ENCODE measurements at regions not wholly inside any gene's neighbourhood (a gene's known extent, or its start where the extent isn't known, plus 50 kb on each side); places are given as distances from the start of the nearest gene placed in this dataset.

DNA sequence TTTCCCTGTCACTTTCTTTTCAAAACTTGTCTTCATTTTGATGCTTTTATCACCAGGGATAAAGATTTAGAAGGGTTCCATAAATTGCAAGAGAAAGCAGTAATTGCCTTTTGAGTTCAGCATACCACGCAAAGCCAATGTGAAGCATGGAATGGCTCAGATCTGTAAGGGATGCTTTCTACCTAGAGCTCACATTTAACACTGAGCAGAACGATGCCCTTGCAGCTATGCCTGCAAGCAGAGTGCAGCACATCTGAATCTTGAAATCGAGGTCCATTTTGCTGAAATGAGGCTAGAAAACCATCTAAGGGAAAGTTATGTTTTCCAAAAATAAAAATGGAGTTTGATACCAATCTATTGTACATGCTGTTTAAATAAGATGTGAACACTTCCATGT lies 171.2 kb upstream of the CELF2 start:
- no peak overlapping the region for H3K27ac ChIP-seq
- H3K36me3 ChIP-seq (replicated peaks; ENCODE audit: insufficient read depth, low read depth) = no peaks in the 10 kb centered on the region
- H4K20me1 ChIP-seq (ENCODE audit: insufficient read depth, poor library complexity, severe bottlenecking) = no peaks in the 10 kb centered on the region
- H3K79me2 ChIP-seq = no peaks in the 10 kb centered on the region
- no peak for DNase-seq (ENCODE audit: low spot score)
- H3K9me3 ChIP-seq (ENCODE audit: low read depth) = no peaks in the 10 kb centered on the region
- TF ChIP-seq, protein P1, sequence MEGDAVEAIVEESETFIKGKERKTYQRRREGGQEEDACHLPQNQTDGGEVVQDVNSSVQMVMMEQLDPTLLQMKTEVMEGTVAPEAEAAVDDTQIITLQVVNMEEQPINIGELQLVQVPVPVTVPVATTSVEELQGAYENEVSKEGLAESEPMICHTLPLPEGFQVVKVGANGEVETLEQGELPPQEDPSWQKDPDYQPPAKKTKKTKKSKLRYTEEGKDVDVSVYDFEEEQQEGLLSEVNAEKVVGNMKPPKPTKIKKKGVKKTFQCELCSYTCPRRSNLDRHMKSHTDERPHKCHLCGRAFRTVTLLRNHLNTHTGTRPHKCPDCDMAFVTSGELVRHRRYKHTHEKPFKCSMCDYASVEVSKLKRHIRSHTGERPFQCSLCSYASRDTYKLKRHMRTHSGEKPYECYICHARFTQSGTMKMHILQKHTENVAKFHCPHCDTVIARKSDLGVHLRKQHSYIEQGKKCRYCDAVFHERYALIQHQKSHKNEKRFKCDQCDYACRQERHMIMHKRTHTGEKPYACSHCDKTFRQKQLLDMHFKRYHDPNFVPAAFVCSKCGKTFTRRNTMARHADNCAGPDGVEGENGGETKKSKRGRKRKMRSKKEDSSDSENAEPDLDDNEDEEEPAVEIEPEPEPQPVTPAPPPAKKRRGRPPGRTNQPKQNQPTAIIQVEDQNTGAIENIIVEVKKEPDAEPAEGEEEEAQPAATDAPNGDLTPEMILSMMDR (IDR thresholded peaks at IDR 0.05; ENCODE audit: poor library complexity) = no peak
- TF ChIP-seq EZH2phosphoT487 (IDR thresholded peaks at IDR 0.05; ENCODE audit: low read depth, severe bottlenecking, unreplicated experiment) (no peak), EZH2 (IDR thresholded peaks at IDR 0.05; ENCODE audit: borderline replicate concordance) (no peak)
- H3K4me2 ChIP-seq = no peak overlapping the region
- H3K4me1 ChIP-seq (ENCODE audit: insufficient read depth) = no peaks in the 10 kb centered on the region
- no peak overlapping the region for H2AFZ ChIP-seq
- WGBS (ENCODE audit: low lambda C conversion rate, missing lambda C conversion rate) = 79% methylated on average over 3 of the region's 3 CpGs
- H3K4me3 ChIP-seq = no peak overlapping the region
- no peaks in the 10 kb centered on the region for H3K9me2 ChIP-seq (replicated peaks; ENCODE audit: insufficient read depth)
- no peaks in the 10 kb centered on the region for H3K27me3 ChIP-seq

DNA sequence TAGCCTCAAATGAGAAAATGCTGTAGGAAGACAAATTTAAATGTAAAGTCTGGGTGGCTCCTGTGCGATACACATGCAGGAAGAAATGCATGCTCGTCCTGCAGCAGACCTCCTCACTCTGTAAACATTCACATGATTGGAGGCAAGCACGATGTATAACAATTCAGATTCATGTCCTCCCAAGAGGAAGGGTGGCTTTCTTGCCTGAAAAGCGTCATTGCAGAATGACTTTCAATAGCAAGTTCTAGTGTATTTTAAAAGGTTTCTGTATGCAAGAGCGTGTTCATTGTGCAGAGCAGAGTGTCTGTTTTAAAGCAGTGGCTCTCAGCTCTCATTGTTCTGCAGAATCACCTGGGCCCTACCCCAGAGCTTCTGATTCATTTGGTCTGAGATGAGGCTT lies 170.3 kb upstream of the CELF2 start:
- Histone ChIP-seq H3K36me3 (replicated peaks; ENCODE audit: insufficient read depth, low read depth) (no peaks in the 10 kb centered on the region), H3K27me3 (no peaks in the 10 kb centered on the region), H3K9me3 (ENCODE audit: low read depth) (no peaks in the 10 kb centered on the region), H3K4me1 (ENCODE audit: insufficient read depth) (no peaks in the 10 kb centered on the region), H3K9me2 (replicated peaks; ENCODE audit: insufficient read depth) (no peaks in the 10 kb centered on the region), H3K27ac (no peak overlapping the region), H3K4me3 (no peak overlapping the region), H3K4me2 (no peak overlapping the region), H2AFZ (no peak overlapping the region), H3K79me2 (no peaks in the 10 kb centered on the region), H4K20me1 (ENCODE audit: insufficient read depth, poor library complexity, severe bottlenecking) (no peaks in the 10 kb centered on the region)
- no peak for DNase-seq (ENCODE audit: low spot score)
- no peak for TF ChIP-seq EZH2phosphoT487 (IDR thresholded peaks at IDR 0.05; ENCODE audit: low read depth, severe bottlenecking, unreplicated experiment)
- no peak for TF ChIP-seq EZH2 (IDR thresholded peaks at IDR 0.05; ENCODE audit: borderline replicate concordance)
- WGBS (ENCODE audit: low lambda C conversion rate, missing lambda C conversion rate) = 79% methylated on average over 5 of the region's 5 CpGs

DNA sequence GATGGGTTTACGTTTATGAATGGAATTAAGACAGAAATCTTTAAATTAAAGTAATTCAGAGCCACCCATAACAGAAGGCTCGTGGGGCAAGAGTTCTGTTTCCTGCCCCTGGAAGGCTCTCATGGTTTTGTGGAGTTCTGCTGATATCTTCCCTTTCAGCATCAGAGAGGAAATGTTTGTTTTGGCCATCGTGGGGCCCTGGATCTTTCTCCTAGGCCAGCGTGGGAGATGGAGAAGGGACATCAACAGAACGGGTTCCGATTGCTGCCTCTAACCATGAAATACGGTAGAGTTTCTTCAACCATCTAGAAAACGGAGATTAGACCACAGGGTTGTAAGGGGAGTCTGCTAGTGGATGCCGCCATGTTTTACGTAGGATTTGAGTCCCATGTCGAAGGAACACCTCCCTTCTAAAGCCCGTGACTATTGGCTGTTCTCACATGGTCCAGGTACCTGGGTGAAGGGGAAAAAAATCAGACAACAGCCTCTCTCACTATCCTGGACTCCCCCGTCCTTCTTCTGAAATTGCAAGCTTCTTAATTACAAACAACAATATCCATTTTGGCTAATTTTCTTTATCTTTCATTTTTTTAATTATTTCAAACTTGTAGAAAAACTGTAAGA lies 169.1 kb upstream of the CELF2 start:
- Histone ChIP-seq H3K27me3 (no peaks in the 10 kb centered on the region), H3K9me3 (ENCODE audit: low read depth) (no peaks in the 10 kb centered on the region), H3K4me2 (no peak overlapping the region), H3K27ac (no peak overlapping the region), H3K4me3 (no peak overlapping the region), H4K20me1 (ENCODE audit: insufficient read depth, poor library complexity, severe bottlenecking) (no peaks in the 10 kb centered on the region), H3K36me3 (replicated peaks; ENCODE audit: insufficient read depth, low read depth) (no peaks in the 10 kb centered on the region), H3K9me2 (replicated peaks; ENCODE audit: insufficient read depth) (no peaks in the 10 kb centered on the region), H3K4me1 (ENCODE audit: insufficient read depth) (no peaks in the 10 kb centered on the region), H2AFZ (no peak overlapping the region), H3K79me2 (no peaks in the 10 kb centered on the region)
- TF ChIP-seq, protein P1 (IDR thresholded peaks at IDR 0.05; ENCODE audit: poor library complexity) = no peak
- TF ChIP-seq EZH2phosphoT487 (IDR thresholded peaks at IDR 0.05; ENCODE audit: low read depth, severe bottlenecking, unreplicated experiment) = no peak
- TF ChIP-seq EZH2 (IDR thresholded peaks at IDR 0.05; ENCODE audit: borderline replicate concordance) = no peak
- no peak for DNase-seq (ENCODE audit: low spot score)
- WGBS (ENCODE audit: low lambda C conversion rate, missing lambda C conversion rate) = 95% methylated on average over 13 of the region's 13 CpGs

DNA sequence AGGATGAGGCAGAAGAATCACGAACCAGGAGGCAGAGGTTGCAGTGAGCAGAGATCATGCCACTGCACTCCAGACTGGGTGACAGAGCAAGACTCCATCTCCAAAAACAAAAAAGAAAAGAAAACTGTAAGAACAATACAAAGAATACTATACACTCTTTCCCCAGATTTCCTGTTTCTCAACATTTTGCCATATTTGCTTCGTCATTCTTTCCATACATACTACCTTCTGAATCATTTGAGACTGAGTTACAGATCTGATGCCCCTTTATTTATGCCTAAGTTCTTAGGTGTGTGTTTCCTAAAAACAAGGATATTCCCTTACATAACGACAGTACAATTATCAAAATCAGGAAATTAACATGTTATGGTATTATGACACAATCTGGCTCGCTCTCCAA lies 168.4 kb upstream of the CELF2 start:
- no peaks in the 10 kb centered on the region for H3K27me3 ChIP-seq
- H3K9me3 ChIP-seq (ENCODE audit: low read depth) = no peaks in the 10 kb centered on the region
- TF ChIP-seq EZH2 (IDR thresholded peaks at IDR 0.05; ENCODE audit: borderline replicate concordance) (no peak), EZH2phosphoT487 (IDR thresholded peaks at IDR 0.05; ENCODE audit: low read depth, severe bottlenecking, unreplicated experiment) (no peak)

More for the DNA sequence above, 168.4 kb upstream of the CELF2 start:
- Histone ChIP-seq H4K20me1 (ENCODE audit: insufficient read depth, poor library complexity, severe bottlenecking) (no peaks in the 10 kb centered on the region), H3K27ac (no peak overlapping the region), H2AFZ (no peak overlapping the region), H3K4me1 (ENCODE audit: insufficient read depth) (no peaks in the 10 kb centered on the region), H3K36me3 (replicated peaks; ENCODE audit: insufficient read depth, low read depth) (no peaks in the 10 kb centered on the region), H3K9me2 (replicated peaks; ENCODE audit: insufficient read depth) (no peaks in the 10 kb centered on the region), H3K4me2 (no peak overlapping the region), H3K4me3 (no peak overlapping the region), H3K79me2 (no peaks in the 10 kb centered on the region)
- 93% methylated on average over 4 of the region's 4 CpGs for WGBS (ENCODE audit: low lambda C conversion rate, missing lambda C conversion rate)
- DNase-seq (ENCODE audit: low spot score) = no peak
